Islet precursor cell (in vitro differentiated cells): ENCODE measurements at regions not wholly inside any gene's neighbourhood (a gene's known extent, or its start where the extent isn't known, plus 50 kb on each side); places are given as distances from the start of the nearest gene placed in this dataset.
"Not testable (repeated sequence)": the region's sequence is repeated elsewhere in the genome, so short reads cannot be mapped to it uniquely, and the experiment has no call there.

Source experiments
- DNase-seq: peaks from one replicate; pipeline ENCODE4 v3.0.0-alpha.2; 2018

- DNase-seq, result peak; percentile 87
Measured at GRCh38 chr5:42889311-42889933, 77.7 kb upstream of the SELENOP start.

GRCh38 chr5:42888771-42889170 lies 77.1 kb upstream of the SELENOP start:
- no peak for DNase-seq

- no peak for DNase-seq
Measured at GRCh38 chr5:42887575-42887974, 75.9 kb upstream of the SELENOP start.

GRCh38 chr5:42887097-42887496 lies 75.4 kb upstream of the SELENOP start:
- DNase-seq, result no peak

- no peak for DNase-seq
Measured at GRCh38 chr5:42886635-42887034, 74.9 kb upstream of the SELENOP start.

- DNase-seq, result no peak
Measured at GRCh38 chr5:42884326-42884725, 72.6 kb upstream of the SELENOP start.

GRCh38 chr5:42881416-42882117 lies 69.9 kb upstream of the SELENOP start:
- DNase-seq, result no peak

- no peak for DNase-seq
Measured at GRCh38 chr5:42880496-42881150, 68.9 kb upstream of the SELENOP start.

- no peak for DNase-seq
Measured at GRCh38 chr5:42879291-42879690, 67.6 kb upstream of the SELENOP start.

- DNase-seq, result no peak
Measured at GRCh38 chr5:42878550-42878949, 66.9 kb upstream of the SELENOP start.

- no peak for DNase-seq
Measured at GRCh38 chr5:42878041-42878440, 66.3 kb upstream of the SELENOP start.

- no peak for DNase-seq
Measured at GRCh38 chr5:42877431-42877830, 65.7 kb upstream of the SELENOP start.

GRCh38 chr5:42876375-42876844 lies 64.7 kb upstream of the SELENOP start:
- DNase-seq, result no peak

- no peak for DNase-seq
Measured at GRCh38 chr5:42875785-42876374, 64.2 kb upstream of the SELENOP start.

GRCh38 chr5:42875211-42875610 lies 63.5 kb upstream of the SELENOP start:
- no peak for DNase-seq

- no peak for DNase-seq
Measured at GRCh38 chr5:42874621-42875198, 63.0 kb upstream of the SELENOP start.

- DNase-seq, result no peak
Measured at GRCh38 chr5:42872865-42873264, 61.2 kb upstream of the SELENOP start.

GRCh38 chr5:42870882-42871418 lies 59.3 kb upstream of the SELENOP start:
- peak; percentile 71 for DNase-seq

- DNase-seq, result not testable (repeated sequence)
Measured at GRCh38 chr5:42868417-42868816, 56.7 kb upstream of the SELENOP start.

GRCh38 chr5:42864749-42865148 lies 53.1 kb upstream of the SELENOP start:
- not testable (repeated sequence) for DNase-seq
